OCI-LY3 (cell line): ENCODE measurements at regions not wholly inside any gene's neighbourhood (a gene's known extent, or its start where the extent isn't known, plus 50 kb on each side); places are given as distances from the start of the nearest gene placed in this dataset.

Experiments used
- H2AFZ ChIP-seq: fragments of 200-600, 300-600 bp; shearing (Covaris generic); 2 replicates; pipeline ENCODE4 v1.6.0; 2014; ENCODE audit warnings: antibody characterized with exemption, low read depth, low read length
- H3K27ac ChIP-seq: fragments of 200-600, 300-600 bp; sonication (generic); 2 replicates; pipeline ENCODE4 v1.5.1; 2014; ENCODE audit warnings: mild to moderate bottlenecking, low read length, moderate library complexity, mixed read lengths
- H3K27me3 ChIP-seq: fragments of 200-600, 300-600 bp; sonication (generic); 2 replicates; pipeline ENCODE4 v1.6.1; 2014; ENCODE audit warnings: low read depth, low read length, mixed read lengths
- H3K36me3 ChIP-seq: fragments of 200-600, 300-600 bp; sonication (generic); replicated peaks from 2 replicates; pipeline ENCODE3; 2014; ENCODE audit warnings: low read depth, low read length, mixed read lengths
- H3K4me1 ChIP-seq: fragments of 300-600, 200-600 bp; sonication (generic); 2 replicates; pipeline ENCODE4 v1.6.1; 2014; ENCODE audit warnings: low read length, mixed read lengths
- H3K4me2 ChIP-seq: fragments of 200-600, 300-600 bp; sonication (generic); 2 replicates; pipeline ENCODE4 v1.6.1; 2014; ENCODE audit warnings: low read length, mixed read lengths
- H3K4me3 ChIP-seq: fragments of 300-600, 200-600 bp; sonication (generic); 2 replicates; pipeline ENCODE4 v1.5.1; 2014; ENCODE audit warnings: antibody characterized with exemption, mild to moderate bottlenecking, low read length, moderate library complexity
- H3K79me2 ChIP-seq: fragments of 300-600, 200-600 bp; shearing (Covaris generic); 2 replicates; pipeline ENCODE4 v1.6.1; 2014; ENCODE audit warnings: mild to moderate bottlenecking, low read length, mixed read lengths
- H3K9ac ChIP-seq: fragments of 300-600, 200-600 bp; shearing (Covaris generic); 2 replicates; pipeline ENCODE4 v1.6.0; 2014; ENCODE audit warnings: mild to moderate bottlenecking, low read length, moderate library complexity
- H3K9me3 ChIP-seq: fragments of 200-600, 300-600 bp; shearing (Covaris generic); 2 replicates; pipeline ENCODE4 v1.6.1; 2014; ENCODE audit warnings: low read length, mixed read lengths; ENCODE audit not compliant: insufficient read depth
- H4K20me1 ChIP-seq: fragments of 200-600, 300-600 bp; sonication (generic); 2 replicates; pipeline ENCODE4 v1.6.1; 2016; ENCODE audit warnings: low read length, mixed read lengths; ENCODE audit not compliant: insufficient read depth
- EZH2phosphoT487 ChIP-seq: fragments of 200-600 bp; shearing (Covaris generic); IDR thresholded peaks from 2 replicates; pipeline ENCODE4 v1.6.1; 2018; ENCODE audit warnings: antibody characterized with exemption, mixed run types, low read depth
- TF ChIP-seq, protein P1 (sequence below): fragments of 200-600, 300-600 bp; sonication (generic); IDR thresholded peaks from 2 replicates; pipeline ENCODE4 v1.5.1; 2014; ENCODE audit warnings: antibody characterized with exemption, low read length, low read depth

DNA sequence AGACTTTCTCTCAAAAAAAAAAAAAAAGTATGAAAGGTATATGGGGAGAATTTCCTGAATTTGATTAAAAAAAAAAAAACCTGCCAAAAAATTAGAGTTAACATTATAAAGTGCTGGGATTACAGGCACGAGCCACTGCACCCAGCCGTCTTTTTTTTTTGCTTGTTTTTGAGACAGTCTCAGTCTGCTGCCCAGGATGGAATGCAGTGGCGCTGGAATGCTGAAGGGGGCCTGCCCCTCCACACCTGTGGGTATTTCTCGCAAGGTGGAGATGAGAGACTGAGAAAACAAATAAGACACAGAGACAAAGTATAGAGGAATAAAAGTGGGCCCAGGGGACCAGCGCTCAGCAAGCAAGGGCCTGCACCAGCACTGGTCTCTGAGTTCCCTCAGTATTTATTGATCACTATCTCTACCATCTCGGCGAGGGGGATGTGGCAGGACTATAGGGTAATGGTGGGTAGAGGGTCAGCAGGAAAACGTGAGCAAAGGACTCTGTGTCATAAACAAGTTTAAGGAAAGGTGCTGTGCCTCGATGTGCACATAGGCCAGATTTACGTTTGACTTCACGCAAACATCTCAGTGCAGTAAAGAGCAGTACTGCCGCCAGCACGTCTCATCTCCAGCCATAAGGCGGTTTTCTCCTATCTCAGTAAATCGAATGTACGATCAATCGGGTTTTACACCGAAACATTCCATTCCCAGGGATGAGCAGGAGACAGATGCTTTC, 117.2 kb downstream of the GOSR1 start:
- no peaks in the 10 kb centered on the region for H4K20me1 ChIP-seq
- H3K27me3 ChIP-seq = no peaks in the 10 kb centered on the region
- no peaks in the 10 kb centered on the region for H3K79me2 ChIP-seq
- H3K4me3 ChIP-seq = no peak overlapping the region
- H3K27ac ChIP-seq = no peak overlapping the region
- no peak for TF ChIP-seq EZH2phosphoT487
- TF ChIP-seq, protein P1, sequence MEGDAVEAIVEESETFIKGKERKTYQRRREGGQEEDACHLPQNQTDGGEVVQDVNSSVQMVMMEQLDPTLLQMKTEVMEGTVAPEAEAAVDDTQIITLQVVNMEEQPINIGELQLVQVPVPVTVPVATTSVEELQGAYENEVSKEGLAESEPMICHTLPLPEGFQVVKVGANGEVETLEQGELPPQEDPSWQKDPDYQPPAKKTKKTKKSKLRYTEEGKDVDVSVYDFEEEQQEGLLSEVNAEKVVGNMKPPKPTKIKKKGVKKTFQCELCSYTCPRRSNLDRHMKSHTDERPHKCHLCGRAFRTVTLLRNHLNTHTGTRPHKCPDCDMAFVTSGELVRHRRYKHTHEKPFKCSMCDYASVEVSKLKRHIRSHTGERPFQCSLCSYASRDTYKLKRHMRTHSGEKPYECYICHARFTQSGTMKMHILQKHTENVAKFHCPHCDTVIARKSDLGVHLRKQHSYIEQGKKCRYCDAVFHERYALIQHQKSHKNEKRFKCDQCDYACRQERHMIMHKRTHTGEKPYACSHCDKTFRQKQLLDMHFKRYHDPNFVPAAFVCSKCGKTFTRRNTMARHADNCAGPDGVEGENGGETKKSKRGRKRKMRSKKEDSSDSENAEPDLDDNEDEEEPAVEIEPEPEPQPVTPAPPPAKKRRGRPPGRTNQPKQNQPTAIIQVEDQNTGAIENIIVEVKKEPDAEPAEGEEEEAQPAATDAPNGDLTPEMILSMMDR = no peak
- no peak overlapping the region for H2AFZ ChIP-seq
- no peak overlapping the region for H3K4me2 ChIP-seq
- H3K9ac ChIP-seq = no peak overlapping the region
- no peaks in the 10 kb centered on the region for H3K9me3 ChIP-seq
- peaks cover 3% of the 10 kb centered on the region; the same call in 1 of the 2 replicates for H3K4me1 ChIP-seq
- H3K36me3 ChIP-seq = no peaks in the 10 kb centered on the region

DNA sequence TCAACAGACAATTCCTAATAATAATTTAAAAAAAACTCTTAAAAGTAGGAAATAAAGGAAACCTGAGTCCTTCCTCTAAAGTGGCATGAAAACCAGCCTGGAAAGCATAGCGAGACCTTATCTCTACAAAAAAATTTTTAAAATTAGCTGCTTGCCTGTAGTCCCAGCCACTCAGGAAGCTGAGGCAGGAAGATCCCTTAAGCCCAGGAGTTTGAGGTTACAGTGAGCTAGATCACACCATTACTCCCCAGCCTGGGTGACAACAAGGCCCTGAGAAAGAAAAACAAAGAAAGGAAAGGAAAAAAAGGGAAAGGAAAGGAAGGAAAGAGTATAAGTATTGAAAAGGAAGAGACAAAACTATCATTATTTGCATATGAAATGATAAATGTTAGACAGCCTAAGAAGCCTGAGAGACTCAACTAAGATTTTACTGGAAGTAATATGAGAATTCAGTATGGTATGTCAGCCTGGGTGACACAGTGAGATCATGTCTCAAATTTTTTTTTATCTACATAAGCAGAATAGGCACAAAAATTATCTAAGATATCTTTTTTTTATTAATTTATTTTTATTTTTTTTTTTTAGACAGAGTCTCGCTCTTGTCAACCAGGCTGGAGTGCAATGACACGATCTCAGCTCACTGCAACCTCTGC, 113.0 kb downstream of the GOSR1 start:
- H3K4me3 ChIP-seq = no peak overlapping the region
- no peaks in the 10 kb centered on the region for H3K79me2 ChIP-seq
- no peak overlapping the region for H3K4me2 ChIP-seq
- H3K27me3 ChIP-seq = no peaks in the 10 kb centered on the region
- no peak for TF ChIP-seq EZH2phosphoT487
- TF ChIP-seq, protein P1 = no peak
- no peak overlapping the region for H3K27ac ChIP-seq
- no peak overlapping the region for H3K9ac ChIP-seq
- H3K4me1 ChIP-seq = no peaks in the 10 kb centered on the region
- H4K20me1 ChIP-seq = no peaks in the 10 kb centered on the region
- H3K9me3 ChIP-seq = no peaks in the 10 kb centered on the region
- no peak overlapping the region for H2AFZ ChIP-seq
- no peaks in the 10 kb centered on the region for H3K36me3 ChIP-seq

GRCh38 chr17:30589431-30589830, 112.2 kb downstream of the GOSR1 start:
- Histone ChIP-seq H3K4me1 (no peaks in the 10 kb centered on the region), H3K27ac (no peak overlapping the region), H3K36me3 (no peaks in the 10 kb centered on the region), H3K4me2 (no peak overlapping the region), H2AFZ (no peak overlapping the region), H4K20me1 (no peaks in the 10 kb centered on the region), H3K9ac (no peak overlapping the region), H3K79me2 (no peaks in the 10 kb centered on the region), H3K4me3 (no peak overlapping the region), H3K27me3 (no peaks in the 10 kb centered on the region), H3K9me3 (no peaks in the 10 kb centered on the region)
- TF ChIP-seq, protein P1 = no peak
- no peak for TF ChIP-seq EZH2phosphoT487

DNA sequence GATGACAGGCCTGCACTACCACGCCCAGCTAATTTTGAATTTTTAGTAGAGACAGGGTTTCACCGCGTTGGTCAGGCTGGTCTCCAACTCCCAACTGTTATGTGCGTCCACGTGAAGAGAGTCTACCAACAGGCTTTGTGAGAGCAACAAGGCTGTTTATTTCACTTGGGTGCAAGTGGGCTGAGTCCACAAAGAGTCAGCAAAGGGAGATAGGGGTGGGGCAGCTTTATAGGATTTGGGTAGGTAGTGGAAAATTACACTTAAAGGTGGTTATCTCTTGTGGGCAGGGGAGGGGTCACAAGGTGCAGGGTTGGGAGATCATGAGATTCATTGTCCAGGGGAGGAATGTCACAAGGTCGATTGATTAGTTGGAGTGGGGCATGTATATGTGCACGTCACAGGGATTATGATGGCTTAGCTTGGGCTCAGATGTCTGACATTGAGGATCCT, 111.6 kb downstream of the GOSR1 start:
- Histone ChIP-seq H3K4me2 (no peak overlapping the region), H3K9ac (no peak overlapping the region), H3K79me2 (no peaks in the 10 kb centered on the region), H3K27ac (no peak overlapping the region), H3K4me1 (no peaks in the 10 kb centered on the region), H4K20me1 (no peaks in the 10 kb centered on the region), H3K4me3 (no peak overlapping the region), H2AFZ (no peak overlapping the region), H3K27me3 (no peaks in the 10 kb centered on the region), H3K36me3 (no peaks in the 10 kb centered on the region), H3K9me3 (no peaks in the 10 kb centered on the region)
- no peak for TF ChIP-seq EZH2phosphoT487
- TF ChIP-seq, protein P1 = no peak
